ENCODE measurements at regions not wholly inside any gene's neighbourhood (a gene's known extent, or its start where the extent isn't known, plus 50 kb on each side); places are given as distances from the start of the nearest gene placed in this dataset.

GRCh38 chr11:134554861-134555260, 142.8 kb upstream of the B3GAT1 start:
- no peak for DNase-seq (ENCODE audit: low read depth, low spot score)
- no peak for ATAC-seq
- ChIA-PET CTCF (no interaction called here), RAD21 (ENCODE audit: low non-redundant PET in 1 of 2, low total read pairs in 2 of 2, uncharacterized antibody in 2 of 2, unreplicated experiment in 2 of 2) (no interaction called here), POLR2A (no interaction called here)
- Histone ChIP-seq H3K79me2 (ENCODE audit: insufficient read depth, low read length) (no peaks in the 10 kb centered on the region), H3K4me1 (ENCODE audit: control insufficient read depth in 1 of 2, insufficient read depth in 2 of 2, low read length in 2 of 2) (no peaks in the 10 kb centered on the region), H3K9me3 (ENCODE audit: control insufficient read depth in 1 of 2, insufficient read depth in 1 of 2, low read depth in 1 of 2, low read length in 2 of 2) (no peaks in the 10 kb centered on the region), H4K20me1 (ENCODE audit: insufficient read depth) (no peaks in the 10 kb centered on the region), H3K27ac (ENCODE audit: low read depth, low read length) (no peak overlapping the region), H3K4me3 (replicated peaks in 1 of 2; ENCODE audit: low read depth in 1 of 2, low read length in 2 of 2) (no peak overlapping the region), H3K27me3 (ENCODE audit: insufficient read depth, low read length) (0 out of 2 replicates have a peak, but pooled peaks cover 4% of the 10 kb centered on the region), H3K9me2 (ENCODE audit: insufficient read depth) (no peaks in the 10 kb centered on the region), H3K9ac (ENCODE audit: low read length) (no peak overlapping the region), H3K36me3 (ENCODE audit: control insufficient read depth in 1 of 2, insufficient read depth in 2 of 2, low read length in 2 of 2) (no peaks in the 10 kb centered on the region), H3K4me2 (ENCODE audit: low read length) (no peak overlapping the region), H2AFZ (ENCODE audit: low read depth, low read length, poor library complexity, severe bottlenecking) (no peak overlapping the region)
- intact Hi-C loops (cut with micrococcal nuclease) = no loop called here
- no TSS peak for BruUV-seq (replicated peaks)
- TF ChIP-seq RAD21 (IDR thresholded peaks at IDR 0.05; ENCODE audit: low read depth) (no peak), ZFX (IDR thresholded peaks at IDR 0.05) (no peak), ATF3 (IDR thresholded peaks at IDR 0.05) (no peak), SP1 (IDR thresholded peaks at IDR 0.05; ENCODE audit: low read depth) (no peak), ELF1 (IDR thresholded peaks at IDR 0.05; ENCODE audit: borderline replicate concordance, low read depth) (no peak), MAX (IDR thresholded peaks at IDR 0.05) (no peak), POLR2AphosphoS5 (IDR thresholded peaks at IDR 0.05; ENCODE audit: low read depth, low read length) (no peak), REST (IDR thresholded peaks at IDR 0.05; ENCODE audit: low read depth) (no peak), JUND (IDR thresholded peaks at IDR 0.05) (no peak), ZNF274 (IDR thresholded peaks at IDR 0.05; ENCODE audit: low read depth, low read length) (no peak)

All from HCT116 (cell line).